AG09319 (cell line): ENCODE measurements at regions not wholly inside any gene's neighbourhood (a gene's known extent, or its start where the extent isn't known, plus 50 kb on each side); places are given as distances from the start of the nearest gene placed in this dataset.

Source experiments
- DNase-seq: peaks from one replicate; pipeline ENCODE4 v3.0.0-alpha.2; 2010; ENCODE audit warnings: low read depth; ENCODE audit errors: extremely low read depth
- CTCF ChIP-seq: IDR thresholded peaks from 2 replicates; pipeline ENCODE4 v1.5.1; 2011; ENCODE audit warnings: low read depth, mild to moderate bottlenecking, inconsistent platforms, low read length, moderate library complexity

- DNase-seq: no peak
- no peak for TF ChIP-seq CTCF
Observed at GRCh38 chr12:25824734-25825133, 133.7 kb upstream of the RASSF8 start.

GRCh38 chr12:25825446-25825845 is 133.0 kb upstream of the RASSF8 start:
- TF ChIP-seq CTCF: no peak; the same call in 1 of the 2 replicates
- DNase-seq: no peak

GRCh38 chr12:25827141-25827540 is 131.3 kb upstream of the RASSF8 start:
- DNase-seq: no peak
- TF ChIP-seq CTCF: no peak

GRCh38 chr12:25827747-25828146 is 130.7 kb upstream of the RASSF8 start:
- TF ChIP-seq CTCF: no peak
- DNase-seq: no peak

GRCh38 chr12:25828188-25828587 is 130.3 kb upstream of the RASSF8 start:
- TF ChIP-seq CTCF: no peak
- no peak for DNase-seq

GRCh38 chr12:25829192-25829591 is 129.3 kb upstream of the RASSF8 start:
- peak; percentile 99 for DNase-seq
- no peak; the same call in none of the 2 replicates for TF ChIP-seq CTCF

GRCh38 chr12:25830456-25830855 is 128.0 kb upstream of the RASSF8 start:
- peak; percentile 88 for DNase-seq

More at GRCh38 chr12:25830456-25830855, 128.0 kb upstream of the RASSF8 start:
- no peak for TF ChIP-seq CTCF
